DND-41 (cell line): ENCODE measurements at regions not wholly inside any gene's neighbourhood (a gene's known extent, or its start where the extent isn't known, plus 50 kb on each side); places are given as distances from the start of the nearest gene placed in this dataset.

Source experiments
- ATAC-seq: fragments of 200-7000 bp; cut with Tn5 transposase; 3 replicates; pipeline ENCODE4 v1.9.1; 2021; ENCODE audit warnings: low read depth; ENCODE audit not compliant: insufficient read depth
- DNase-seq: peaks from one replicate; pipeline ENCODE4 v3.0.0-alpha.2; 2020
- H2AFZ ChIP-seq: 2 replicates; pipeline ENCODE4 v1.6.0; 2012; ENCODE audit warnings: low read depth, low read length
- H3K27ac ChIP-seq: 2 replicates; pipeline ENCODE4 v1.5.1; 2012; ENCODE audit warnings: low read length, inconsistent platforms
- H3K27me3 ChIP-seq: fragments of 200-600 bp; sonication (generic); 2 replicates; pipeline ENCODE4 v1.6.0; 2012; ENCODE audit warnings: low read length, mild to moderate bottlenecking, inconsistent platforms; ENCODE audit not compliant: insufficient read depth, poor library complexity
- H3K36me3 ChIP-seq: 2 replicates; pipeline ENCODE4 v1.5.1; 2012; ENCODE audit warnings: low read length, inconsistent platforms; ENCODE audit not compliant: insufficient read depth
- H3K4me1 ChIP-seq: 2 replicates; pipeline ENCODE4 v1.5.1; 2012; ENCODE audit warnings: mild to moderate bottlenecking, low read length; ENCODE audit not compliant: insufficient read depth
- H3K4me2 ChIP-seq: 2 replicates; pipeline ENCODE4 v1.6.0; 2012; ENCODE audit warnings: mild to moderate bottlenecking, moderate library complexity, low read length, inconsistent platforms; ENCODE audit not compliant: insufficient read depth
- H3K4me3 ChIP-seq, 2 experiments: fragments of 200-600 bp in 1 of 2; shearing (Covaris generic) in 1 of 2; 2 replicates each; pipeline ENCODE4 v1.5.1; 2012 to 2016; ENCODE audit warnings: inconsistent platforms in 2 of 2, low read length in 2 of 2, mild to moderate bottlenecking in 2 of 2, low read depth in 1 of 2, moderate library complexity in 1 of 2
- H3K79me2 ChIP-seq: 2 replicates; pipeline ENCODE4 v1.6.0; 2012; ENCODE audit warnings: low read length, inconsistent platforms; ENCODE audit not compliant: insufficient read depth
- H3K9ac ChIP-seq: 2 replicates; pipeline ENCODE4 v1.6.0; 2012; ENCODE audit warnings: low read depth, mild to moderate bottlenecking, inconsistent platforms, low read length, moderate library complexity
- H3K9me3 ChIP-seq: 2 replicates; pipeline ENCODE4 v1.5.1; 2012; ENCODE audit warnings: low read length, moderate library complexity, mild to moderate bottlenecking, inconsistent platforms; ENCODE audit not compliant: insufficient read depth, severe bottlenecking
- H4K20me1 ChIP-seq: 2 replicates; pipeline ENCODE4 v1.6.0; 2012; ENCODE audit warnings: low read length; ENCODE audit not compliant: insufficient read depth
- EZH2 ChIP-seq: IDR thresholded peaks from 3 replicates; pipeline ENCODE4 v1.6.1; 2012; ENCODE audit warnings: borderline replicate concordance, low read depth, mild to moderate bottlenecking, moderate library complexity, low read length, inconsistent platforms; ENCODE audit not compliant: severe bottlenecking
- TF ChIP-seq, protein P1 (sequence below): IDR thresholded peaks from 2 replicates; pipeline ENCODE4 v1.5.1; 2012; ENCODE audit warnings: borderline replicate concordance, low read length, moderate library complexity, mild to moderate bottlenecking; ENCODE audit not compliant: poor library complexity, severe bottlenecking; ENCODE audit errors: extremely low read depth

DNA sequence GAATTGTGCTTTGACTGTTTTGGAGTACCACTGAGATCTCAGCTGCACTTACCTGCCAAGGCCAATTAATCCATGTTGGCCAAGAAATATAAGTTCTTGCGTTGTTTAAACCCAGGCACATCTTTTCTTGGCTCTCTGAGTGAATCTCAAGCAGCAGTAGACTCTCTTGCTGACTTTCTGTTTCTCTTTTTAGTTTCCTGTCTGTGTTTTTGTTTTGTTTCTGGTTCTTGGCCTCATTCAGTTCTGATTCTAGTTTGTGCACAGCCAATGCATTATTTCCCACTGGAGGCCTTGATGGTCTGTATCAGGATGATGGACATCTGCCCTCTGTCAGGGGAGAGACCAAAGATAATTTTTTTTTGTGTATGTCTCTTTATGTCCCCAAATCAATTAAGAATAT is 379.4 kb downstream of the CDH2 start:
- Histone ChIP-seq H3K4me2 (peak overlapping the region; percentile 60), H3K4me1 (peaks cover 12% of the 10 kb centered on the region), H3K4me3 (peak overlapping the region in 1 of 2 experiments; percentile 27; a peak in 1 of 4 replicates), H3K36me3 (no peaks in the 10 kb centered on the region), H3K27ac (peak overlapping the region; percentile 77), H3K79me2 (no peaks in the 10 kb centered on the region), H3K9ac (peak overlapping the region; percentile 36), H3K9me3 (no peaks in the 10 kb centered on the region), H2AFZ (peak overlapping the region; percentile 87), H4K20me1 (no peaks in the 10 kb centered on the region), H3K27me3 (no peaks in the 10 kb centered on the region)
- DNase-seq: peak; percentile 9
- TF ChIP-seq EZH2: no peak
- TF ChIP-seq, protein P1, sequence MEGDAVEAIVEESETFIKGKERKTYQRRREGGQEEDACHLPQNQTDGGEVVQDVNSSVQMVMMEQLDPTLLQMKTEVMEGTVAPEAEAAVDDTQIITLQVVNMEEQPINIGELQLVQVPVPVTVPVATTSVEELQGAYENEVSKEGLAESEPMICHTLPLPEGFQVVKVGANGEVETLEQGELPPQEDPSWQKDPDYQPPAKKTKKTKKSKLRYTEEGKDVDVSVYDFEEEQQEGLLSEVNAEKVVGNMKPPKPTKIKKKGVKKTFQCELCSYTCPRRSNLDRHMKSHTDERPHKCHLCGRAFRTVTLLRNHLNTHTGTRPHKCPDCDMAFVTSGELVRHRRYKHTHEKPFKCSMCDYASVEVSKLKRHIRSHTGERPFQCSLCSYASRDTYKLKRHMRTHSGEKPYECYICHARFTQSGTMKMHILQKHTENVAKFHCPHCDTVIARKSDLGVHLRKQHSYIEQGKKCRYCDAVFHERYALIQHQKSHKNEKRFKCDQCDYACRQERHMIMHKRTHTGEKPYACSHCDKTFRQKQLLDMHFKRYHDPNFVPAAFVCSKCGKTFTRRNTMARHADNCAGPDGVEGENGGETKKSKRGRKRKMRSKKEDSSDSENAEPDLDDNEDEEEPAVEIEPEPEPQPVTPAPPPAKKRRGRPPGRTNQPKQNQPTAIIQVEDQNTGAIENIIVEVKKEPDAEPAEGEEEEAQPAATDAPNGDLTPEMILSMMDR: no peak
- peak; percentile 92 for ATAC-seq

DNA sequence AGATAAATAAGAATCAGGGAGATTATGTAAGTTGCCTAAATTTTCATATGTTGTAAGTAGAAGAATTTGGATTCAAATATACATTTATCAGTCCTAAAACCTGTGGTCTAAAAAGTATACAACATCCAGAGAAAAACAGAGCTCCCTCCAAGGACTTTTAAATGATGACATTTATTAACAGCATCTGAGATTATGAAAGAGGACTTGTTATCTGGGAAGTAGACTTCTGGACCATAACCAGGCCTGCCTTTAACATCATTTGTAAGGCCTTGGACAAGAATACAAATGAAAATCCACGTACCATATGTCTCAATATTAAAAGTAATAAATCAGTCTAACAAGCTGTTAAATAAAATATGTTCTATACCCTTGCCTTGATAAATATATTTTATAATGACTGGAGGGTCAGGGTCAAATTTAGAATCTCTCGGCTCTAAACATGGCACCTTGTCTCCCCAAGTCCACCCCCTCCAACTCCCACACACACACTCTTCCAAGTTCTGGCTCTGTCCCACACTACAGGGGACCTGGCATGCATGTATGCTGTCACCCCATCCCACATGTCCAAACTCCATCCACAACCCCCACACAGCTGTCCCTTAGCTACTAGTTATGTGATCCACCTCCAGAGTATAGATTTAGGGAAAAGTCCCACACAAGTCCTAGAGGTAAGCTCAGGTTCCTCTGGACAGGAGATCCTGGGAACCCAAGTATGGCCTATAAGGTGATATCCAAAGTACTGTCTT is 382.6 kb downstream of the CDH2 start:
- no peaks in the 10 kb centered on the region for H3K9me3 ChIP-seq
- H3K27me3 ChIP-seq: no peaks in the 10 kb centered on the region
- ATAC-seq (no peak), DNase-seq (no peak)
- no peak overlapping the region for H3K27ac ChIP-seq
- peaks cover 12% of the 10 kb centered on the region for H3K4me1 ChIP-seq
- H3K4me2 ChIP-seq: no peak overlapping the region
- H3K36me3 ChIP-seq: no peaks in the 10 kb centered on the region
- no peak overlapping the region for H2AFZ ChIP-seq
- H4K20me1 ChIP-seq: no peaks in the 10 kb centered on the region
- no peaks in the 10 kb centered on the region for H3K79me2 ChIP-seq
- H3K9ac ChIP-seq: no peak overlapping the region
- TF ChIP-seq, protein P1: no peak
- TF ChIP-seq EZH2: no peak
- no peak overlapping the region for H3K4me3 ChIP-seq

DNA sequence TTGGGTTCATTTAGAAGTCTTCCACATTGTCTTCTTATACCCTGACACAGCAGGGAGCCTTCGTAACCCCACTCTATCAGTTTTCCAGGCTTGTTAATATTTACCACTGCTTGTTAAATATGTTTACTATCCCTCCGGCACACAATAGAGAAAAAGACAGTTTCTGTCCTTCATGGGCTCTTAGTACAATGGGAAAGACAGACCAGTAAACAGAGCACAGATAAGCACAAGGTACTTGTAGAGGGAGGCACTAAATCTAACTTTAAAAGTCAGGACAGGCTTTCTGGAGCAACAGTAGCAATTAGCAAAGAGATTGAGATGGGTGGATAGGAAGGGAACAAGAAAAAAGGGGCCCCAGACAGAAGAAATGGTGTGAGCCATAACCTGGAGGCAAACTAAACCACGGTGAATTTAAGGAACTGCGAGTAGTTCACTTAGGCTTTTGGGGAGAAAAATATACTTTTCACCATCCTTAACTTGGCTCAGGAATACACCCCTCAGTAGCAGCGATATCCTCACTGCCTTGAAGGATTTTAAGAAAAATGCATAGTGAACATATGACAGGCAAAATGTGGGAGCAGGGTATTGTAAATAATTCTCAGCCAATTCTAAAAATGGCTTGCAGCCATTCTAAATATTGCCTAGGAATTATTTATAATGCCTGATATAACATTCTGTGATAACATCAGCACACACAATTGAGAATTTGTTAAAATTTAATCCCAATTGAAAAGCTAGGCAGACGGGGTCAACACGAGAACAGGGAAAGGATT is 383.7 kb downstream of the CDH2 start:
- Histone ChIP-seq H3K9ac (no peak overlapping the region), H3K4me3 (no peak overlapping the region), H3K27me3 (no peaks in the 10 kb centered on the region), H3K4me2 (no peak overlapping the region), H3K79me2 (no peaks in the 10 kb centered on the region), H2AFZ (0 out of 2 replicates have a peak overlapping the region, but pooled peaks have one; percentile 36), H4K20me1 (no peaks in the 10 kb centered on the region), H3K36me3 (no peaks in the 10 kb centered on the region), H3K27ac (no peak overlapping the region), H3K4me1 (peaks cover 12% of the 10 kb centered on the region), H3K9me3 (no peaks in the 10 kb centered on the region)
- TF ChIP-seq, protein P1: no peak
- TF ChIP-seq EZH2: no peak
- ATAC-seq (no peak), DNase-seq (no peak)
